Liver (tissue), 3 donors: ENCODE measurements at regions not wholly inside any gene's neighbourhood (a gene's known extent, or its start where the extent isn't known, plus 50 kb on each side); places are given as distances from the start of the nearest gene placed in this dataset.

Experiments
- JUND ChIP-seq, 2 donors: IDR thresholded peaks; 2 replicates each; pipeline ENCODE4 v1.6.1; 2016; ENCODE audit warnings: antibody characterized with exemption in 2 of 2
- NR2F2 ChIP-seq: IDR thresholded peaks from 2 replicates; pipeline ENCODE4 v1.6.1; 2016; ENCODE audit warnings: antibody characterized with exemption
- RXRA ChIP-seq, 2 donors: IDR thresholded peaks; 2 replicates each; pipeline ENCODE4 v1.6.1; 2017 to 2018; ENCODE audit warnings: antibody characterized with exemption in 2 of 2, mild to moderate bottlenecking in 1 of 2
- TAF1 ChIP-seq: conservative IDR thresholded peaks from 2 replicates; pipeline ENCODE4 v1.6.1; 2016; ENCODE audit warnings: antibody characterized with exemption, mild to moderate bottlenecking
- YY1 ChIP-seq: IDR thresholded peaks from 2 replicates; pipeline ENCODE4 v1.6.1; 2016; ENCODE audit warnings: antibody characterized with exemption, mild to moderate bottlenecking
- TF ChIP-seq, protein P1 (sequence below): fragments of 150-350 bp; IDR thresholded peaks from 2 replicates; pipeline ENCODE4 v1.5.1; 2017; ENCODE audit warnings: improper control_type of control experiment, low read depth, low read length; ENCODE audit not compliant: missing input control
- TF ChIP-seq, protein P2 (sequence below): IDR thresholded peaks from 2 replicates; pipeline ENCODE4 v1.6.1; 2016; ENCODE audit warnings: antibody characterized with exemption, mild to moderate bottlenecking
- TF ChIP-seq, protein P3 (sequence below): IDR thresholded peaks from 2 replicates; pipeline ENCODE4 v1.6.1; 2016; ENCODE audit warnings: antibody characterized with exemption
- donor health status: healthy.
- donor health status: healthy.

DNA sequence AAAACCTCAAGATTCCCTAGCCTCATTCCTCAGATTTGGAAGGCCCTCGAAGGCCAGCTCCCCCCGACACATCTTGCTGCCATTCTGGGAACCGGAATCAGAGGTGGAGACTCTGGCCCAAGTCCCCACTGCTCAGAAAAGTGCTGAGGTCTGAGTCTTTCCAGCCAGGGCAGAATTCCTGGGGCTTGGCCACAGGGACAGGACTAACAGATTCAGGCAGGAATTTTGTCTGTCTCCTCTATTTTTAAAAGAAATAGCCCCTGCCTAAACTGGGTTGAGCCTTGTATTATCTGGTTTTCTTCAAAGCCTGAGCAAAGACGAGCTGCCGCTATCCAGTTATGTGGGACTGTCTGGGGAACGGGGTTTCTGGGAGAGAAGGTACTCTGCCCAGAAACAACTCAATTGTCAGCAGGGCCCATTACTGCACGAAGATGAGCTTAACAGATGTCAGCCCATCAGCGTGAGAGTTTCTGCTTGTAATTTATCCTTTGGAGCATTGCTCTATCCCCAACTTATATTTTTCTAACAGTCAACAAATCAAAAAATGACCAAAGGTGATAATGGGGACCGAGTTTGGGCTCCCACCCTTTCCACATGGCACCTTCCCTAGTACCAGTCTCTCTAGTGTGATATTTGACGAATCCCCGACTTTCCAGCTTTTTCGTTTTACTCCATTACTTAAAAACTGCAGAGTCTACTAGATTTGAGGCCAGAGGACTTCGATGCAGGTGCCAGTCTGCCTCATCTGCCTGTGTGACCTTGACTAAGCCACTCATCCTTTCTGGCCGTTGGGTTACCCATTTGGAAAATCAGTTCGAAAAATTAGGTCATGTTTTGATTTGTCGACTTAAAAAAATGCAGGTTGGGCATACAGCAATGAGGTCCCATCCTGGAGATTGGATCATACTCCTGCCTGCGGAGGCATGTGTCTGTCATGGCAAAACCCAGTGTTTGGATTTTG lies 110.9 kb downstream of the WDR11 start:
- TF ChIP-seq YY1 = no peak
- TF ChIP-seq, protein P1, sequence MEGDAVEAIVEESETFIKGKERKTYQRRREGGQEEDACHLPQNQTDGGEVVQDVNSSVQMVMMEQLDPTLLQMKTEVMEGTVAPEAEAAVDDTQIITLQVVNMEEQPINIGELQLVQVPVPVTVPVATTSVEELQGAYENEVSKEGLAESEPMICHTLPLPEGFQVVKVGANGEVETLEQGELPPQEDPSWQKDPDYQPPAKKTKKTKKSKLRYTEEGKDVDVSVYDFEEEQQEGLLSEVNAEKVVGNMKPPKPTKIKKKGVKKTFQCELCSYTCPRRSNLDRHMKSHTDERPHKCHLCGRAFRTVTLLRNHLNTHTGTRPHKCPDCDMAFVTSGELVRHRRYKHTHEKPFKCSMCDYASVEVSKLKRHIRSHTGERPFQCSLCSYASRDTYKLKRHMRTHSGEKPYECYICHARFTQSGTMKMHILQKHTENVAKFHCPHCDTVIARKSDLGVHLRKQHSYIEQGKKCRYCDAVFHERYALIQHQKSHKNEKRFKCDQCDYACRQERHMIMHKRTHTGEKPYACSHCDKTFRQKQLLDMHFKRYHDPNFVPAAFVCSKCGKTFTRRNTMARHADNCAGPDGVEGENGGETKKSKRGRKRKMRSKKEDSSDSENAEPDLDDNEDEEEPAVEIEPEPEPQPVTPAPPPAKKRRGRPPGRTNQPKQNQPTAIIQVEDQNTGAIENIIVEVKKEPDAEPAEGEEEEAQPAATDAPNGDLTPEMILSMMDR = no peak
- no peak for TF ChIP-seq RXRA (IDR thresholded peaks at IDR 0.05)
- TF ChIP-seq JUND (IDR thresholded peaks at IDR 0.05) = no peak
- TF ChIP-seq TAF1 = no peak
- TF ChIP-seq, protein P2, sequence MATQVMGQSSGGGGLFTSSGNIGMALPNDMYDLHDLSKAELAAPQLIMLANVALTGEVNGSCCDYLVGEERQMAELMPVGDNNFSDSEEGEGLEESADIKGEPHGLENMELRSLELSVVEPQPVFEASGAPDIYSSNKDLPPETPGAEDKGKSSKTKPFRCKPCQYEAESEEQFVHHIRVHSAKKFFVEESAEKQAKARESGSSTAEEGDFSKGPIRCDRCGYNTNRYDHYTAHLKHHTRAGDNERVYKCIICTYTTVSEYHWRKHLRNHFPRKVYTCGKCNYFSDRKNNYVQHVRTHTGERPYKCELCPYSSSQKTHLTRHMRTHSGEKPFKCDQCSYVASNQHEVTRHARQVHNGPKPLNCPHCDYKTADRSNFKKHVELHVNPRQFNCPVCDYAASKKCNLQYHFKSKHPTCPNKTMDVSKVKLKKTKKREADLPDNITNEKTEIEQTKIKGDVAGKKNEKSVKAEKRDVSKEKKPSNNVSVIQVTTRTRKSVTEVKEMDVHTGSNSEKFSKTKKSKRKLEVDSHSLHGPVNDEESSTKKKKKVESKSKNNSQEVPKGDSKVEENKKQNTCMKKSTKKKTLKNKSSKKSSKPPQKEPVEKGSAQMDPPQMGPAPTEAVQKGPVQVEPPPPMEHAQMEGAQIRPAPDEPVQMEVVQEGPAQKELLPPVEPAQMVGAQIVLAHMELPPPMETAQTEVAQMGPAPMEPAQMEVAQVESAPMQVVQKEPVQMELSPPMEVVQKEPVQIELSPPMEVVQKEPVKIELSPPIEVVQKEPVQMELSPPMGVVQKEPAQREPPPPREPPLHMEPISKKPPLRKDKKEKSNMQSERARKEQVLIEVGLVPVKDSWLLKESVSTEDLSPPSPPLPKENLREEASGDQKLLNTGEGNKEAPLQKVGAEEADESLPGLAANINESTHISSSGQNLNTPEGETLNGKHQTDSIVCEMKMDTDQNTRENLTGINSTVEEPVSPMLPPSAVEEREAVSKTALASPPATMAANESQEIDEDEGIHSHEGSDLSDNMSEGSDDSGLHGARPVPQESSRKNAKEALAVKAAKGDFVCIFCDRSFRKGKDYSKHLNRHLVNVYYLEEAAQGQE = no peak
- no peak for TF ChIP-seq NR2F2
- TF ChIP-seq, protein P3, sequence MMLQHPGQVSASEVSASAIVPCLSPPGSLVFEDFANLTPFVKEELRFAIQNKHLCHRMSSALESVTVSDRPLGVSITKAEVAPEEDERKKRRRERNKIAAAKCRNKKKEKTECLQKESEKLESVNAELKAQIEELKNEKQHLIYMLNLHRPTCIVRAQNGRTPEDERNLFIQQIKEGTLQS = no peak
